ENCODE measurements at regions not wholly inside any gene's neighbourhood (a gene's known extent, or its start where the extent isn't known, plus 50 kb on each side); places are given as distances from the start of the nearest gene placed in this dataset.

DNA sequence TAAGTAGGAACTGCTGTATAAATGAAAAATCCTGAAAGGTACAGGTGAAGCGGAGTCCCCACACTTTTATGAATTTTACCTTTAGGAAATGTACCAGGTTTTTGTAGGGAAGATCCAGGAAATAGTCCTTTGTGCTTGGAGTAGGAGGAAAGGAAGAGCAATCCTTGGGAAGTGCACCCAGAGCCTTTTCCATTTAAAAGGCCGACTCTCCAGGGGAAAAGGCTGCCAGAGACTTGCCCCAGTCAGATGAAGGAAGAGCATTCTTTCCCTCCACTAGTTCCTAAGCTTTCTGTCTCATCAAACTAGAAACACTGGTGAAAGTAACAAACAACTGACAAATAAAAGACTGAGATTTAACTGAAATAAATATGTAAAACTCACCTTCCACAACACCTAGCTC is 779.4 kb upstream of the CDH6 start:
- no peak for TF ChIP-seq EP300 (IDR thresholded peaks at IDR 0.05)
- TF ChIP-seq, protein P1, sequence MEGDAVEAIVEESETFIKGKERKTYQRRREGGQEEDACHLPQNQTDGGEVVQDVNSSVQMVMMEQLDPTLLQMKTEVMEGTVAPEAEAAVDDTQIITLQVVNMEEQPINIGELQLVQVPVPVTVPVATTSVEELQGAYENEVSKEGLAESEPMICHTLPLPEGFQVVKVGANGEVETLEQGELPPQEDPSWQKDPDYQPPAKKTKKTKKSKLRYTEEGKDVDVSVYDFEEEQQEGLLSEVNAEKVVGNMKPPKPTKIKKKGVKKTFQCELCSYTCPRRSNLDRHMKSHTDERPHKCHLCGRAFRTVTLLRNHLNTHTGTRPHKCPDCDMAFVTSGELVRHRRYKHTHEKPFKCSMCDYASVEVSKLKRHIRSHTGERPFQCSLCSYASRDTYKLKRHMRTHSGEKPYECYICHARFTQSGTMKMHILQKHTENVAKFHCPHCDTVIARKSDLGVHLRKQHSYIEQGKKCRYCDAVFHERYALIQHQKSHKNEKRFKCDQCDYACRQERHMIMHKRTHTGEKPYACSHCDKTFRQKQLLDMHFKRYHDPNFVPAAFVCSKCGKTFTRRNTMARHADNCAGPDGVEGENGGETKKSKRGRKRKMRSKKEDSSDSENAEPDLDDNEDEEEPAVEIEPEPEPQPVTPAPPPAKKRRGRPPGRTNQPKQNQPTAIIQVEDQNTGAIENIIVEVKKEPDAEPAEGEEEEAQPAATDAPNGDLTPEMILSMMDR (IDR thresholded peaks at IDR 0.05) = no peak
- no peak for TF ChIP-seq POLR2AphosphoS5 (IDR thresholded peaks at IDR 0.05)
- TF ChIP-seq POLR2A (IDR thresholded peaks at IDR 0.05) = no peak
